ENCODE measurements at regions not wholly inside any gene's neighbourhood (a gene's known extent, or its start where the extent isn't known, plus 50 kb on each side); places are given as distances from the start of the nearest gene placed in this dataset.

GRCh38 chr2:109057686-109058085 is 68.7 kb upstream of the EDAR start:
- Mint-ChIP-seq H3K27me3 (no peaks in the 10 kb centered on the region), H3K4me3 (no peak overlapping the region)
- no peak for TF ChIP-seq CTCF (conservative IDR thresholded peaks at IDR 0.05)

GRCh38 chr2:109055435-109055834 is 66.4 kb upstream of the EDAR start:
- H3K4me3 Mint-ChIP-seq = no peak overlapping the region
- DNase-seq (ENCODE audit: extremely low spot score, unreplicated experiment) = no peak
- H3K27me3 Mint-ChIP-seq = no peaks in the 10 kb centered on the region
- peaks cover 6% of the 10 kb centered on the region for H3K4me1 Mint-ChIP-seq (ENCODE audit: unreplicated experiment)
- TF ChIP-seq CTCF (conservative IDR thresholded peaks at IDR 0.05) = no peak
- no peak overlapping the region for H3K27ac Mint-ChIP-seq
- no peaks in the 10 kb centered on the region for H3K36me3 Mint-ChIP-seq
- H3K9me3 Mint-ChIP-seq = no peaks in the 10 kb centered on the region

More at GRCh38 chr2:109057686-109058085, 68.7 kb upstream of the EDAR start:
- peaks cover 13% of the 10 kb centered on the region for H3K4me1 Mint-ChIP-seq (ENCODE audit: unreplicated experiment)
- DNase-seq (ENCODE audit: extremely low spot score, unreplicated experiment) = no peak
- H3K36me3 Mint-ChIP-seq = no peaks in the 10 kb centered on the region
- H3K27ac Mint-ChIP-seq = no peak overlapping the region
- H3K9me3 Mint-ChIP-seq = no peaks in the 10 kb centered on the region

GRCh38 chr2:109054865-109055264 is 65.8 kb upstream of the EDAR start:
- DNase-seq (ENCODE audit: extremely low spot score, unreplicated experiment) = no peak
- no peaks in the 10 kb centered on the region for H3K9me3 Mint-ChIP-seq
- TF ChIP-seq CTCF (conservative IDR thresholded peaks at IDR 0.05) = no peak
- no peaks in the 10 kb centered on the region for H3K36me3 Mint-ChIP-seq
- H3K4me3 Mint-ChIP-seq = no peak overlapping the region
- no peak overlapping the region for H3K27ac Mint-ChIP-seq
- no peaks in the 10 kb centered on the region for H3K27me3 Mint-ChIP-seq
- H3K4me1 Mint-ChIP-seq (ENCODE audit: unreplicated experiment) = peaks cover 6% of the 10 kb centered on the region

GRCh38 chr2:109053716-109054115 is 64.7 kb upstream of the EDAR start:
- no peak for TF ChIP-seq CTCF (conservative IDR thresholded peaks at IDR 0.05)
- Mint-ChIP-seq H3K4me3 (no peak overlapping the region), H3K36me3 (no peaks in the 10 kb centered on the region), H3K9me3 (no peaks in the 10 kb centered on the region), H3K27ac (no peak overlapping the region), H3K4me1 (ENCODE audit: unreplicated experiment) (peaks cover 16% of the 10 kb centered on the region), H3K27me3 (no peaks in the 10 kb centered on the region)
- DNase-seq (ENCODE audit: extremely low spot score, unreplicated experiment) = no peak

GRCh38 chr2:109052922-109053321 is 63.9 kb upstream of the EDAR start:
- H3K9me3 Mint-ChIP-seq = no peaks in the 10 kb centered on the region
- no peak overlapping the region for H3K4me3 Mint-ChIP-seq
- H3K27ac Mint-ChIP-seq = no peak overlapping the region
- peaks cover 16% of the 10 kb centered on the region for H3K4me1 Mint-ChIP-seq (ENCODE audit: unreplicated experiment)
- H3K36me3 Mint-ChIP-seq = no peaks in the 10 kb centered on the region
- TF ChIP-seq CTCF (conservative IDR thresholded peaks at IDR 0.05) = no peak
- no peaks in the 10 kb centered on the region for H3K27me3 Mint-ChIP-seq
- no peak for DNase-seq (ENCODE audit: extremely low spot score, unreplicated experiment)

- no peaks in the 10 kb centered on the region for H3K9me3 Mint-ChIP-seq
- no peak for TF ChIP-seq CTCF (conservative IDR thresholded peaks at IDR 0.05)
- H3K4me3 Mint-ChIP-seq = no peak overlapping the region
- DNase-seq (ENCODE audit: extremely low spot score, unreplicated experiment) = no peak
- H3K36me3 Mint-ChIP-seq = no peaks in the 10 kb centered on the region
- peaks cover 30% of the 10 kb centered on the region for H3K4me1 Mint-ChIP-seq (ENCODE audit: unreplicated experiment)
- no peaks in the 10 kb centered on the region for H3K27me3 Mint-ChIP-seq
- no peak overlapping the region for H3K27ac Mint-ChIP-seq
These were observed 60.0 kb upstream of the EDAR start for GRCh38 chr2:109049022-109049421.

Measured in type B pancreatic cell (in vitro differentiated cells).